Mammary epithelial cell (primary cell): ENCODE measurements at regions not wholly inside any gene's neighbourhood (a gene's known extent, or its start where the extent isn't known, plus 50 kb on each side); places are given as distances from the start of the nearest gene placed in this dataset.

Source experiments
- CTCF ChIP-seq, 2 donors: IDR thresholded peaks in 1 of 2; conservative IDR thresholded peaks in 1 of 2; 2 replicates each; pipeline ENCODE4 v1.5.1; 2011 to 2012; ENCODE audit warnings: inconsistent platforms in 2 of 2, low read length in 2 of 2, mild to moderate bottlenecking in 2 of 2, control low read depth in 1 of 2, low read depth in 1 of 2; ENCODE audit not compliant: insufficient read depth in 1 of 2; ENCODE audit errors: extremely low read depth in 1 of 2
- EZH2 ChIP-seq: IDR thresholded peaks from 2 replicates; pipeline ENCODE4 v1.6.1; 2012; ENCODE audit warnings: low read length, inconsistent platforms, borderline replicate concordance

- TF ChIP-seq CTCF (conservative IDR thresholded peaks at IDR 0.05 in 1 of 2, IDR thresholded peaks at IDR 0.05 in 1 of 2; ENCODE audit: extremely low read depth in 1 of 2, insufficient read depth in 1 of 2, low read depth in 1 of 2, low read length in 2 of 2) (no peak), EZH2 (no peak)
Observed at GRCh38 chr2:8544171-8544785, 137.6 kb upstream of the ID2 start.
